Fibroblast of skin of scalp (primary cell): ENCODE measurements at regions not wholly inside any gene's neighbourhood (a gene's known extent, or its start where the extent isn't known, plus 50 kb on each side); places are given as distances from the start of the nearest gene placed in this dataset.
"Not testable (repeated sequence)": the region's sequence is repeated elsewhere in the genome, so short reads cannot be mapped to it uniquely, and the experiment has no call there.

Experiments used
- DNase-seq: peaks from one replicate; pipeline ENCODE4 v3.0.0-alpha.2; 2013

- not testable (repeated sequence) for DNase-seq
These were observed 208.1 kb downstream of the SLC38A4 start for GRCh38 chr12:46617737-46618136.

GRCh38 chr12:46617167-46617566 is 208.6 kb downstream of the SLC38A4 start:
- DNase-seq = peak; percentile 31

- DNase-seq = no peak
These were observed 215.0 kb downstream of the SLC38A4 start for GRCh38 chr12:46610754-46611153.

- DNase-seq = no peak
These were observed 216.1 kb downstream of the SLC38A4 start for GRCh38 chr12:46609674-46610073.

- no peak for DNase-seq
These were observed 216.5 kb downstream of the SLC38A4 start for GRCh38 chr12:46609273-46609623.

- peak; percentile 83 for DNase-seq
These were observed 217.1 kb downstream of the SLC38A4 start for GRCh38 chr12:46608431-46609272.

- no peak for DNase-seq
These were observed 221.1 kb downstream of the SLC38A4 start for GRCh38 chr12:46604684-46605083.

GRCh38 chr12:46603776-46604456 is 221.9 kb downstream of the SLC38A4 start:
- DNase-seq = no peak

GRCh38 chr12:46602474-46602873 is 223.3 kb downstream of the SLC38A4 start:
- DNase-seq = no peak

- DNase-seq = no peak
These were observed 218.6 kb upstream of the SLC38A2 start for GRCh38 chr12:46590991-46591703.

GRCh38 chr12:46585854-46586621 is 213.5 kb upstream of the SLC38A2 start:
- DNase-seq = peak; percentile 91

- not testable (repeated sequence) for DNase-seq
These were observed 211.5 kb upstream of the SLC38A2 start for GRCh38 chr12:46584098-46584497.

- DNase-seq = not testable (repeated sequence)
These were observed 209.4 kb upstream of the SLC38A2 start for GRCh38 chr12:46581990-46582389.

- DNase-seq = no peak
These were observed 207.9 kb upstream of the SLC38A2 start for GRCh38 chr12:46580445-46580844.

GRCh38 chr12:46579474-46579873 is 206.9 kb upstream of the SLC38A2 start:
- no peak for DNase-seq

- DNase-seq = no peak
These were observed 205.8 kb upstream of the SLC38A2 start for GRCh38 chr12:46578190-46578982.

- DNase-seq = no peak
These were observed 204.6 kb upstream of the SLC38A2 start for GRCh38 chr12:46577063-46577776.

- DNase-seq = no peak
These were observed 202.3 kb upstream of the SLC38A2 start for GRCh38 chr12:46574847-46575246.

GRCh38 chr12:46573347-46573658 is 200.7 kb upstream of the SLC38A2 start:
- DNase-seq = no peak

- no peak for DNase-seq
These were observed 200.2 kb upstream of the SLC38A2 start for GRCh38 chr12:46572644-46573346.

GRCh38 chr12:46571608-46572007 is 199.0 kb upstream of the SLC38A2 start:
- DNase-seq = no peak
